HEK293 (cell line): ENCODE measurements at regions not wholly inside any gene's neighbourhood (a gene's known extent, or its start where the extent isn't known, plus 50 kb on each side); places are given as distances from the start of the nearest gene placed in this dataset.

ENCODE experiments used
- CTCF ChIA-PET: fragments of 350-600 bp; formaldehyde crosslinking; extraction: SDS; loops from one replicate; lab custom pipeline; 2021; ENCODE audit warnings: antibody characterized with exemption; lab: Yijun Ruan, JAX
- POLR2A ChIA-PET: fragments of 300-600 bp; formaldehyde crosslinking; extraction: SDS; loops from one replicate; lab custom pipeline; 2020; ENCODE audit warnings: antibody characterized with exemption, inconsistent platforms; lab: Yijun Ruan, JAX
- H3K27ac ChIP-seq: fragments of 200-500 bp; sonication (Bioruptor generic); 2 replicates; pipeline ENCODE4 v1.5.1; 2014; ENCODE audit warnings: low read depth, low read length, control low read depth, inconsistent platforms; ENCODE audit errors: extremely low read depth
- H3K36me3 ChIP-seq, 2 experiments: fragments of 200-500 bp in 1 of 2; sonication (Bioruptor generic) in 1 of 2; 1 replicate in 1 of 2; 2 replicates in 1 of 2; pipeline ENCODE4 v1.5.1; 2014 to 2017; ENCODE audit warnings: inconsistent platforms in 2 of 2, low read length in 2 of 2; ENCODE audit not compliant: control insufficient read depth in 2 of 2, insufficient read depth in 1 of 2
- H3K4me1 ChIP-seq: fragments of 200-500 bp; sonication (Bioruptor generic); 2 replicates; pipeline ENCODE4 v1.5.1; 2014; ENCODE audit warnings: mild to moderate bottlenecking, low read length, inconsistent platforms; ENCODE audit not compliant: control insufficient read depth, insufficient read depth
- H3K4me3 ChIP-seq: 2 replicates; pipeline ENCODE4 v1.5.1; 2011; ENCODE audit warnings: low read depth, mild to moderate bottlenecking, control low read depth, low read length, moderate library complexity
- H3K9me3 ChIP-seq: fragments of 200-500 bp; sonication (Bioruptor generic); 2 replicates; pipeline ENCODE4 v1.5.1; 2014; ENCODE audit warnings: low read depth, low read length, inconsistent platforms; ENCODE audit not compliant: control insufficient read depth, insufficient read depth
- GLI2 ChIP-seq: fragments of 450-650 bp; formaldehyde crosslinking; IDR thresholded peaks from 2 replicates; pipeline ENCODE4; 2017; ENCODE audit warnings: missing biosample characterization, missing genetic modification characterization, low read depth, borderline replicate concordance
- GLI4 ChIP-seq: fragments of 450-650 bp; formaldehyde crosslinking; IDR thresholded peaks from 2 replicates; pipeline ENCODE4 v1.5.1; 2016; ENCODE audit warnings: missing biosample characterization, missing genetic modification characterization
- MYNN ChIP-seq: fragments of 450-650 bp; formaldehyde crosslinking; IDR thresholded peaks from 2 replicates; pipeline ENCODE4 v1.5.1; 2016; ENCODE audit warnings: missing biosample characterization, missing genetic modification characterization, borderline replicate concordance
- TCF7L2 ChIP-seq: IDR thresholded peaks from 2 replicates; pipeline ENCODE4 v1.6.1; 2011; ENCODE audit warnings: low read depth, mild to moderate bottlenecking, inconsistent platforms, low read length, moderate library complexity, borderline replicate concordance
- ZNF184 ChIP-seq: fragments of 450-650 bp; IDR thresholded peaks from 2 replicates; pipeline ENCODE4 v1.5.1; 2018; ENCODE audit warnings: missing biosample characterization, mild to moderate bottlenecking, missing genetic modification characterization
- ZNF239 ChIP-seq: fragments of 450-650 bp; formaldehyde crosslinking; IDR thresholded peaks from 2 replicates; pipeline ENCODE4 v1.5.1; 2016; ENCODE audit warnings: missing biosample characterization, missing genetic modification characterization
- ZNF416 ChIP-seq: fragments of 450-650 bp; formaldehyde crosslinking; IDR thresholded peaks from 2 replicates; pipeline ENCODE4 v1.5.1; 2016; ENCODE audit warnings: missing biosample characterization, missing genetic modification characterization
- ZNF501 ChIP-seq: fragments of 450-650 bp; formaldehyde crosslinking; IDR thresholded peaks from 2 replicates; pipeline ENCODE4 v1.5.1; 2016; ENCODE audit warnings: missing biosample characterization, missing genetic modification characterization
- ZNF530 ChIP-seq: fragments of 450-650 bp; formaldehyde crosslinking; IDR thresholded peaks from 2 replicates; pipeline ENCODE4 v1.5.1; 2016; ENCODE audit warnings: low read depth, missing biosample characterization, missing genetic modification characterization
- ZNF610 ChIP-seq: fragments of 450-650 bp; formaldehyde crosslinking; IDR thresholded peaks from 2 replicates; pipeline ENCODE4 v1.5.1; 2016; ENCODE audit warnings: missing biosample characterization, missing genetic modification characterization, borderline replicate concordance
- ZNF664 ChIP-seq: fragments of 450-650 bp; formaldehyde crosslinking; IDR thresholded peaks from 2 replicates; pipeline ENCODE4 v1.5.1; 2016; ENCODE audit warnings: missing biosample characterization, missing genetic modification characterization
- ZNF677 ChIP-seq: fragments of 450-650 bp; IDR thresholded peaks from 2 replicates; pipeline ENCODE4 v1.5.0; 2018; ENCODE audit warnings: missing biosample characterization, mild to moderate bottlenecking, missing genetic modification characterization, moderate library complexity
- TF ChIP-seq, protein P1 (sequence below): fragments of 450-650 bp; formaldehyde crosslinking; IDR thresholded peaks from 2 replicates; pipeline ENCODE4 v1.5.1; 2016; ENCODE audit warnings: missing biosample characterization, missing genetic modification characterization
- TF ChIP-seq, protein P2 (sequence below): fragments of 450-650 bp; formaldehyde crosslinking; IDR thresholded peaks from 2 replicates; pipeline ENCODE4 v1.5.1; 2016; ENCODE audit warnings: missing biosample characterization, missing genetic modification characterization
- TF ChIP-seq, protein P3 (sequence below): fragments of 450-650 bp; formaldehyde crosslinking; IDR thresholded peaks from 2 replicates; pipeline ENCODE4 v1.5.1; 2016; ENCODE audit warnings: missing biosample characterization, missing genetic modification characterization
- TF ChIP-seq, protein P4 (sequence below): fragments of 450-650 bp; formaldehyde crosslinking; IDR thresholded peaks from 2 replicates; pipeline ENCODE4 v1.5.1; 2016; ENCODE audit warnings: missing biosample characterization, missing genetic modification characterization
- TF ChIP-seq, protein P5 (sequence below): fragments of 450-650 bp; IDR thresholded peaks from 2 replicates; pipeline ENCODE4 v1.5.1; 2018; ENCODE audit warnings: missing biosample characterization, missing genetic modification characterization
- TF ChIP-seq, protein P6 (sequence below): fragments of 450-650 bp; formaldehyde crosslinking; IDR thresholded peaks from 2 replicates; pipeline ENCODE4 v1.5.1; 2016; ENCODE audit warnings: missing biosample characterization, missing genetic modification characterization, borderline replicate concordance
- TF ChIP-seq, protein P7 (sequence below): fragments of 450-650 bp; formaldehyde crosslinking; IDR thresholded peaks from 2 replicates; pipeline ENCODE4 v1.5.1; 2016; ENCODE audit warnings: missing biosample characterization, missing genetic modification characterization

DNA sequence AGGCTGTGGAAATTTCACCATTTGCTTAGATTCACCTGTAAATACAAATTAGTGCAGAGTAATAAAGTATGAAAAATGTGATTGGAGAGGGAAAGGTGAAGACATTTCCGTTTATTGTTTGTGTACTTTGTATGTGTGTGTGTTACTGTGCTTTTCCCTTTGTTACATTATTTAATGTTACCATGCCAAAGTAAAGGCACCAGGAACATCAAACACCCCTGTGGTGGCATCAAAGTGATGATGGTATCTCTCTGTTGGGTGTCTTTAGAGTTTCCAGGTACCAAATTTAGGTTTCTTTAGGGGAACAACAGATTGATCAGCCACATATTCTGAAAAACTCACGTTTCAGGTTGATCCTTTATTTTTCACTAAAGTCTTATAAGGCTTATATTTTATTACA is 189.0 kb upstream of the FBXO33 start (continued):
- TF ChIP-seq ZNF664 (tag by site-specific recombination) (no peak), ZNF610 (tag by site-specific recombination) (no peak), ZNF530 (tag by site-specific recombination) (no peak), MYNN (tag by site-specific recombination) (no peak), GLI4 (no peak), GLI2 (tag by site-specific recombination) (no peak)
- TF ChIP-seq, protein P1, sequence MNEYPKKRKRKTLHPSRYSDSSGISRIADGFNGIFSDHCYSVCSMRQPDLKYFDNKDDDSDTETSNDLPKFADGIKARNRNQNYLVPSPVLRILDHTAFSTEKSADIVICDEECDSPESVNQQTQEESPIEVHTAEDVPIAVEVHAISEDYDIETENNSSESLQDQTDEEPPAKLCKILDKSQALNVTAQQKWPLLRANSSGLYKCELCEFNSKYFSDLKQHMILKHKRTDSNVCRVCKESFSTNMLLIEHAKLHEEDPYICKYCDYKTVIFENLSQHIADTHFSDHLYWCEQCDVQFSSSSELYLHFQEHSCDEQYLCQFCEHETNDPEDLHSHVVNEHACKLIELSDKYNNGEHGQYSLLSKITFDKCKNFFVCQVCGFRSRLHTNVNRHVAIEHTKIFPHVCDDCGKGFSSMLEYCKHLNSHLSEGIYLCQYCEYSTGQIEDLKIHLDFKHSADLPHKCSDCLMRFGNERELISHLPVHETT: no peak
- TF ChIP-seq, protein P2, sequence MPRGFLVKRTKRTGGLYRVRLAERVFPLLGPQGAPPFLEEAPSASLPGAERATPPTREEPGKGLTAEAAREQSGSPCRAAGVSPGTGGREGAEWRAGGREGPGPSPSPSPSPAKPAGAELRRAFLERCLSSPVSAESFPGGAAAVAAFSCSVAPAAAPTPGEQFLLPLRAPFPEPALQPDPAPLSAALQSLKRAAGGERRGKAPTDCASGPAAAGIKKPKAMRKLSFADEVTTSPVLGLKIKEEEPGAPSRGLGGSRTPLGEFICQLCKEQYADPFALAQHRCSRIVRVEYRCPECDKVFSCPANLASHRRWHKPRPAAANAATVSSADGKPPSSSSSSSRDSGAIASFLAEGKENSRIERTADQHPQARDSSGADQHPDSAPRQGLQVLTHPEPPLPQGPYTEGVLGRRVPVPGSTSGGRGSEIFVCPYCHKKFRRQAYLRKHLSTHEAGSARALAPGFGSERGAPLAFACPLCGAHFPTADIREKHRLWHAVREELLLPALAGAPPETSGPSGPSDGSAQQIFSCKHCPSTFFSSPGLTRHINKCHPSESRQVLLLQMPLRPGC (tag by site-specific recombination): no peak
- TF ChIP-seq, protein P3, sequence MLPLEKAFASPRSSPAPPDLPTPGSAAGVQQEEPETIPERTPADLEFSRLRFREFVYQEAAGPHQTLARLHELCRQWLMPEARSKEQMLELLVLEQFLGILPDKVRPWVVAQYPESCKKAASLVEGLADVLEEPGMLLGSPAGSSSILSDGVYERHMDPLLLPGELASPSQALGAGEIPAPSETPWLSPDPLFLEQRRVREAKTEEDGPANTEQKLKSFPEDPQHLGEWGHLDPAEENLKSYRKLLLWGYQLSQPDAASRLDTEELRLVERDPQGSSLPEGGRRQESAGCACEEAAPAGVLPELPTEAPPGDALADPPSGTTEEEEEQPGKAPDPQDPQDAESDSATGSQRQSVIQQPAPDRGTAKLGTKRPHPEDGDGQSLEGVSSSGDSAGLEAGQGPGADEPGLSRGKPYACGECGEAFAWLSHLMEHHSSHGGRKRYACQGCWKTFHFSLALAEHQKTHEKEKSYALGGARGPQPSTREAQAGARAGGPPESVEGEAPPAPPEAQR: no peak

DNA sequence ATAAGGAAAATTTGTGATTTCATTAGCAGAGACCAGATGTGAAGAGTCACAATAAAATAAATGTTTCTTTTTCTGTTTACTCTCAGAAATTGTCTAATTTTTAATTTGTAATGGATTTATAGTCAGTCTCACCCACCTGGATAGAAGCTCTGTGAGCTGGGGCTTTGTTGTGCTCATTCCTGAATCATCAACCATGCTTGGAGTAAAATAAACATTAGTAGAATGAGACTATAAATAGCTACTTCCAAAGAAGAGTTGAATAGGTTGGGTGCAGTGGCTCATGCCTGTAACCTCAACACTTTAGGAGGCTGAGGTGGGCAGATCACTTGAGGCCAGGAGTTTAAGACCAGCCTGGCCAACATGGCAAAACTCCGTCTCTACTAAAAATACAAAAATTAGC is 185.3 kb upstream of the FBXO33 start:
- POLR2A ChIA-PET: no interaction called here
- CTCF ChIA-PET: no interaction called here
- H3K4me1 ChIP-seq: no peaks in the 10 kb centered on the region
- TF ChIP-seq, protein P4, sequence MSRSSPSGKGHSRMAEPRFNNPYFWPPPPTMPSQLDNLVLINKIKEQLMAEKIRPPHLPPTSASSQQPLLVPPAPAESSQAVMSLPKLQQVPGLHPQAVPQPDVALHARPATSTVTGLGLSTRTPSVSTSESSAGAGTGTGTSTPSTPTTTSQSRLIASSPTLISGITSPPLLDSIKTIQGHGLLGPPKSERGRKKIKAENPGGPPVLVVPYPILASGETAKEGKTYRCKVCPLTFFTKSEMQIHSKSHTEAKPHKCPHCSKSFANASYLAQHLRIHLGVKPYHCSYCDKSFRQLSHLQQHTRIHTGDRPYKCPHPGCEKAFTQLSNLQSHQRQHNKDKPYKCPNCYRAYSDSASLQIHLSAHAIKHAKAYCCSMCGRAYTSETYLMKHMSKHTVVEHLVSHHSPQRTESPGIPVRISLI (tag by site-specific recombination): no peak
- TF ChIP-seq ZNF501 (tag by site-specific recombination): no peak
- TF ChIP-seq ZNF416: no peak
- no peak for TF ChIP-seq ZNF184
- no peak for TF ChIP-seq TCF7L2
- TF ChIP-seq, protein P5, sequence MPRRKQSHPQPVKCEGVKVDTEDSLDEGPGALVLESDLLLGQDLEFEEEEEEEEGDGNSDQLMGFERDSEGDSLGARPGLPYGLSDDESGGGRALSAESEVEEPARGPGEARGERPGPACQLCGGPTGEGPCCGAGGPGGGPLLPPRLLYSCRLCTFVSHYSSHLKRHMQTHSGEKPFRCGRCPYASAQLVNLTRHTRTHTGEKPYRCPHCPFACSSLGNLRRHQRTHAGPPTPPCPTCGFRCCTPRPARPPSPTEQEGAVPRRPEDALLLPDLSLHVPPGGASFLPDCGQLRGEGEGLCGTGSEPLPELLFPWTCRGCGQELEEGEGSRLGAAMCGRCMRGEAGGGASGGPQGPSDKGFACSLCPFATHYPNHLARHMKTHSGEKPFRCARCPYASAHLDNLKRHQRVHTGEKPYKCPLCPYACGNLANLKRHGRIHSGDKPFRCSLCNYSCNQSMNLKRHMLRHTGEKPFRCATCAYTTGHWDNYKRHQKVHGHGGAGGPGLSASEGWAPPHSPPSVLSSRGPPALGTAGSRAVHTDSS (tag by site-specific recombination): no peak
- TF ChIP-seq, protein P6, sequence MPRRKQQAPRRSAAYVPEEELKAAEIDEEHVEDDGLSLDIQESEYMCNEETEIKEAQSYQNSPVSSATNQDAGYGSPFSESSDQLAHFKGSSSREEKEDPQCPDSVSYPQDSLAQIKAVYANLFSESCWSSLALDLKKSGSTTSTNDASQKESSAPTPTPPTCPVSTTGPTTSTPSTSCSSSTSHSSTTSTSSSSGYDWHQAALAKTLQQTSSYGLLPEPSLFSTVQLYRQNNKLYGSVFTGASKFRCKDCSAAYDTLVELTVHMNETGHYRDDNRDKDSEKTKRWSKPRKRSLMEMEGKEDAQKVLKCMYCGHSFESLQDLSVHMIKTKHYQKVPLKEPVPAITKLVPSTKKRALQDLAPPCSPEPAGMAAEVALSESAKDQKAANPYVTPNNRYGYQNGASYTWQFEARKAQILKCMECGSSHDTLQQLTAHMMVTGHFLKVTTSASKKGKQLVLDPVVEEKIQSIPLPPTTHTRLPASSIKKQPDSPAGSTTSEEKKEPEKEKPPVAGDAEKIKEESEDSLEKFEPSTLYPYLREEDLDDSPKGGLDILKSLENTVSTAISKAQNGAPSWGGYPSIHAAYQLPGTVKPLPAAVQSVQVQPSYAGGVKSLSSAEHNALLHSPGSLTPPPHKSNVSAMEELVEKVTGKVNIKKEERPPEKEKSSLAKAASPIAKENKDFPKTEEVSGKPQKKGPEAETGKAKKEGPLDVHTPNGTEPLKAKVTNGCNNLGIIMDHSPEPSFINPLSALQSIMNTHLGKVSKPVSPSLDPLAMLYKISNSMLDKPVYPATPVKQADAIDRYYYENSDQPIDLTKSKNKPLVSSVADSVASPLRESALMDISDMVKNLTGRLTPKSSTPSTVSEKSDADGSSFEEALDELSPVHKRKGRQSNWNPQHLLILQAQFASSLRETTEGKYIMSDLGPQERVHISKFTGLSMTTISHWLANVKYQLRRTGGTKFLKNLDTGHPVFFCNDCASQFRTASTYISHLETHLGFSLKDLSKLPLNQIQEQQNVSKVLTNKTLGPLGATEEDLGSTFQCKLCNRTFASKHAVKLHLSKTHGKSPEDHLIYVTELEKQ (tag by site-specific recombination): no peak
- TF ChIP-seq ZNF677 (tag by site-specific recombination): no peak
- TF ChIP-seq ZNF239: no peak
- TF ChIP-seq, protein P7, sequence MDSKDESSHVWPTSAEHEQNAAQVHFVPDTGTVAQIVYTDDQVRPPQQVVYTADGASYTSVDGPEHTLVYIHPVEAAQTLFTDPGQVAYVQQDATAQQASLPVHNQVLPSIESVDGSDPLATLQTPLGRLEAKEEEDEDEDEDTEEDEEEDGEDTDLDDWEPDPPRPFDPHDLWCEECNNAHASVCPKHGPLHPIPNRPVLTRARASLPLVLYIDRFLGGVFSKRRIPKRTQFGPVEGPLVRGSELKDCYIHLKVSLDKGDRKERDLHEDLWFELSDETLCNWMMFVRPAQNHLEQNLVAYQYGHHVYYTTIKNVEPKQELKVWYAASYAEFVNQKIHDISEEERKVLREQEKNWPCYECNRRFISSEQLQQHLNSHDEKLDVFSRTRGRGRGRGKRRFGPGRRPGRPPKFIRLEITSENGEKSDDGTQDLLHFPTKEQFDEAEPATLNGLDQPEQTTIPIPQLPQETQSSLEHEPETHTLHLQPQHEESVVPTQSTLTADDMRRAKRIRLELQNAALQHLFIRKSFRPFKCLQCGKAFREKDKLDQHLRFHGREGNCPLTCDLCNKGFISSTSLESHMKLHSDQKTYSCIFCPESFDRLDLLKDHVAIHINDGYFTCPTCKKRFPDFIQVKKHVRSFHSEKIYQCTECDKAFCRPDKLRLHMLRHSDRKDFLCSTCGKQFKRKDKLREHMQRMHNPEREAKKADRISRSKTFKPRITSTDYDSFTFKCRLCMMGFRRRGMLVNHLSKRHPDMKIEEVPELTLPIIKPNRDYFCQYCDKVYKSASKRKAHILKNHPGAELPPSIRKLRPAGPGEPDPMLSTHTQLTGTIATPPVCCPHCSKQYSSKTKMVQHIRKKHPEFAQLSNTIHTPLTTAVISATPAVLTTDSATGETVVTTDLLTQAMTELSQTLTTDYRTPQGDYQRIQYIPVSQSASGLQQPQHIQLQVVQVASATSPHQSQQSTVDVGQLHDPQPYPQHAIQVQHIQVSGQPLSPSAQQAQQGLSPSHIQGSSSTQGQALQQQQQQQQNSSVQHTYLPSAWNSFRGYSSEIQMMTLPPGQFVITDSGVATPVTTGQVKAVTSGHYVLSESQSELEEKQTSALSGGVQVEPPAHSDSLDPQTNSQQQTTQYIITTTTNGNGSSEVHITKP (tag by site-specific recombination): no peak

More for the DNA sequence above, 185.3 kb upstream of the FBXO33 start:
- no peaks in the 10 kb centered on the region for H3K9me3 ChIP-seq
- H3K36me3 ChIP-seq: no peaks in the 10 kb centered on the region
- H3K27ac ChIP-seq: no peak overlapping the region
- no peak overlapping the region for H3K4me3 ChIP-seq
